ENCODE measurements at regions not wholly inside any gene's neighbourhood (a gene's known extent, or its start where the extent isn't known, plus 50 kb on each side); places are given as distances from the start of the nearest gene placed in this dataset.
"Not testable (repeated sequence)": the region's sequence is repeated elsewhere in the genome, so short reads cannot be mapped to it uniquely, and the experiment has no call there.

- Histone ChIP-seq H3K36me3 (ENCODE audit: insufficient read depth, low read length) (no peaks in the 10 kb centered on the region), H3K27me3 (ENCODE audit: insufficient read depth, low read length) (no peaks in the 10 kb centered on the region), H3K9me3 (ENCODE audit: low read length) (no peaks in the 10 kb centered on the region), H3K4me3 (ENCODE audit: low read length) (no peak overlapping the region), H2AFZ (ENCODE audit: low read depth, low read length) (no peak overlapping the region), H3K4me1 (ENCODE audit: insufficient read depth, low read length) (no peaks in the 10 kb centered on the region)
These were observed 794.7 kb upstream of the GBE1 start for GRCh38 chr3:82556113-82556512.

- H2AFZ ChIP-seq (ENCODE audit: low read depth, low read length); H3K9me3 ChIP-seq (ENCODE audit: low read length); H3K36me3 ChIP-seq (ENCODE audit: insufficient read depth, low read length); H3K27me3 ChIP-seq (ENCODE audit: insufficient read depth, low read length); H3K4me1 ChIP-seq (ENCODE audit: insufficient read depth, low read length); H3K4me3 ChIP-seq (ENCODE audit: low read length): not testable (repeated sequence)
These were observed 781.1 kb upstream of the GBE1 start for GRCh38 chr3:82542556-82542955.

- no peak overlapping the region for H2AFZ ChIP-seq (ENCODE audit: low read depth, low read length)
- no peaks in the 10 kb centered on the region for H3K36me3 ChIP-seq (ENCODE audit: insufficient read depth, low read length)
- no peaks in the 10 kb centered on the region for H3K27me3 ChIP-seq (ENCODE audit: insufficient read depth, low read length)
These were observed 760.2 kb upstream of the GBE1 start for GRCh38 chr3:82521657-82522056.

GRCh38 chr3:82520846-82521245, 759.4 kb upstream of the GBE1 start:
- no peaks in the 10 kb centered on the region for H3K27me3 ChIP-seq (ENCODE audit: insufficient read depth, low read length)
- peaks cover 3% of the 10 kb centered on the region for H3K4me1 ChIP-seq (ENCODE audit: insufficient read depth, low read length)
- no peaks in the 10 kb centered on the region for H3K36me3 ChIP-seq (ENCODE audit: insufficient read depth, low read length)
- H2AFZ ChIP-seq (ENCODE audit: low read depth, low read length) = no peak overlapping the region
- H3K9me3 ChIP-seq (ENCODE audit: low read length) = no peaks in the 10 kb centered on the region
- no peak overlapping the region for H3K4me3 ChIP-seq (ENCODE audit: low read length)

More at GRCh38 chr3:82521657-82522056, 760.2 kb upstream of the GBE1 start:
- H3K4me1 ChIP-seq (ENCODE audit: insufficient read depth, low read length) = peaks cover 3% of the 10 kb centered on the region
- no peak overlapping the region for H3K4me3 ChIP-seq (ENCODE audit: low read length)
- no peaks in the 10 kb centered on the region for H3K9me3 ChIP-seq (ENCODE audit: low read length)

- no peaks in the 10 kb centered on the region for H3K9me3 ChIP-seq (ENCODE audit: low read length)
- H3K36me3 ChIP-seq (ENCODE audit: insufficient read depth, low read length) = no peaks in the 10 kb centered on the region
- no peaks in the 10 kb centered on the region for H3K27me3 ChIP-seq (ENCODE audit: insufficient read depth, low read length)
- no peaks in the 10 kb centered on the region for H3K4me1 ChIP-seq (ENCODE audit: insufficient read depth, low read length)
- H2AFZ ChIP-seq (ENCODE audit: low read depth, low read length) = no peak overlapping the region
- no peak overlapping the region for H3K4me3 ChIP-seq (ENCODE audit: low read length)
These were observed 748.6 kb upstream of the GBE1 start for GRCh38 chr3:82509951-82510603.

- H3K4me1 ChIP-seq (ENCODE audit: insufficient read depth, low read length) = no peaks in the 10 kb centered on the region
- no peaks in the 10 kb centered on the region for H3K36me3 ChIP-seq (ENCODE audit: insufficient read depth, low read length)
- H3K4me3 ChIP-seq (ENCODE audit: low read length) = no peak overlapping the region
- H3K9me3 ChIP-seq (ENCODE audit: low read length) = no peaks in the 10 kb centered on the region
- no peak overlapping the region for H2AFZ ChIP-seq (ENCODE audit: low read depth, low read length)
- H3K27me3 ChIP-seq (ENCODE audit: insufficient read depth, low read length) = no peaks in the 10 kb centered on the region
These were observed 747.8 kb upstream of the GBE1 start for GRCh38 chr3:82509106-82509842.

- Histone ChIP-seq H3K4me1 (ENCODE audit: insufficient read depth, low read length) (no peaks in the 10 kb centered on the region), H3K9me3 (ENCODE audit: low read length) (no peaks in the 10 kb centered on the region), H3K27me3 (ENCODE audit: insufficient read depth, low read length) (no peaks in the 10 kb centered on the region), H3K36me3 (ENCODE audit: insufficient read depth, low read length) (no peaks in the 10 kb centered on the region), H3K4me3 (ENCODE audit: low read length) (no peak overlapping the region), H2AFZ (ENCODE audit: low read depth, low read length) (no peak overlapping the region)
These were observed 744.8 kb upstream of the GBE1 start for GRCh38 chr3:82506204-82506603.

GRCh38 chr3:82505079-82505756, 743.8 kb upstream of the GBE1 start:
- H3K9me3 ChIP-seq (ENCODE audit: low read length) = no peaks in the 10 kb centered on the region
- H3K4me1 ChIP-seq (ENCODE audit: insufficient read depth, low read length) = no peaks in the 10 kb centered on the region
- H3K4me3 ChIP-seq (ENCODE audit: low read length) = no peak overlapping the region
- H2AFZ ChIP-seq (ENCODE audit: low read depth, low read length) = no peak overlapping the region
- no peaks in the 10 kb centered on the region for H3K27me3 ChIP-seq (ENCODE audit: insufficient read depth, low read length)
- no peaks in the 10 kb centered on the region for H3K36me3 ChIP-seq (ENCODE audit: insufficient read depth, low read length)

- Histone ChIP-seq H3K4me3 (ENCODE audit: low read length) (no peak overlapping the region), H3K36me3 (ENCODE audit: insufficient read depth, low read length) (no peaks in the 10 kb centered on the region), H3K4me1 (ENCODE audit: insufficient read depth, low read length) (no peaks in the 10 kb centered on the region), H2AFZ (ENCODE audit: low read depth, low read length) (no peak overlapping the region), H3K9me3 (ENCODE audit: low read length) (no peaks in the 10 kb centered on the region), H3K27me3 (ENCODE audit: insufficient read depth, low read length) (no peaks in the 10 kb centered on the region)
These were observed 736.7 kb upstream of the GBE1 start for GRCh38 chr3:82498186-82498585.

- no peaks in the 10 kb centered on the region for H3K27me3 ChIP-seq (ENCODE audit: insufficient read depth, low read length)
- H3K4me3 ChIP-seq (ENCODE audit: low read length) = no peak overlapping the region
- H3K4me1 ChIP-seq (ENCODE audit: insufficient read depth, low read length) = no peaks in the 10 kb centered on the region
- no peak overlapping the region for H2AFZ ChIP-seq (ENCODE audit: low read depth, low read length)
- no peaks in the 10 kb centered on the region for H3K36me3 ChIP-seq (ENCODE audit: insufficient read depth, low read length)
- H3K9me3 ChIP-seq (ENCODE audit: low read length) = no peaks in the 10 kb centered on the region
These were observed 735.6 kb upstream of the GBE1 start for GRCh38 chr3:82496890-82497560.

GRCh38 chr3:82495655-82496054, 734.2 kb upstream of the GBE1 start:
- no peaks in the 10 kb centered on the region for H3K4me1 ChIP-seq (ENCODE audit: insufficient read depth, low read length)
- no peaks in the 10 kb centered on the region for H3K36me3 ChIP-seq (ENCODE audit: insufficient read depth, low read length)
- H3K4me3 ChIP-seq (ENCODE audit: low read length) = no peak overlapping the region
- H2AFZ ChIP-seq (ENCODE audit: low read depth, low read length) = no peak overlapping the region
- H3K9me3 ChIP-seq (ENCODE audit: low read length) = no peaks in the 10 kb centered on the region
- H3K27me3 ChIP-seq (ENCODE audit: insufficient read depth, low read length) = no peaks in the 10 kb centered on the region

GRCh38 chr3:82494977-82495489, 733.6 kb upstream of the GBE1 start:
- Histone ChIP-seq H2AFZ (ENCODE audit: low read depth, low read length) (no peak overlapping the region), H3K4me3 (ENCODE audit: low read length) (no peak overlapping the region), H3K4me1 (ENCODE audit: insufficient read depth, low read length) (no peaks in the 10 kb centered on the region), H3K36me3 (ENCODE audit: insufficient read depth, low read length) (no peaks in the 10 kb centered on the region), H3K9me3 (ENCODE audit: low read length) (no peaks in the 10 kb centered on the region), H3K27me3 (ENCODE audit: insufficient read depth, low read length) (no peaks in the 10 kb centered on the region)

GRCh38 chr3:82493858-82494257, 732.4 kb upstream of the GBE1 start:
- Histone ChIP-seq H3K9me3 (ENCODE audit: low read length) (no peaks in the 10 kb centered on the region), H3K4me3 (ENCODE audit: low read length) (no peak overlapping the region), H2AFZ (ENCODE audit: low read depth, low read length) (no peak overlapping the region), H3K27me3 (ENCODE audit: insufficient read depth, low read length) (no peaks in the 10 kb centered on the region), H3K4me1 (ENCODE audit: insufficient read depth, low read length) (no peaks in the 10 kb centered on the region), H3K36me3 (ENCODE audit: insufficient read depth, low read length) (no peaks in the 10 kb centered on the region)
